ENCODE measurements at regions not wholly inside any gene's neighbourhood (a gene's known extent, or its start where the extent isn't known, plus 50 kb on each side); places are given as distances from the start of the nearest gene placed in this dataset.
"Not testable (repeated sequence)": the region's sequence is repeated elsewhere in the genome, so short reads cannot be mapped to it uniquely, and the experiment has no call there.

DNA sequence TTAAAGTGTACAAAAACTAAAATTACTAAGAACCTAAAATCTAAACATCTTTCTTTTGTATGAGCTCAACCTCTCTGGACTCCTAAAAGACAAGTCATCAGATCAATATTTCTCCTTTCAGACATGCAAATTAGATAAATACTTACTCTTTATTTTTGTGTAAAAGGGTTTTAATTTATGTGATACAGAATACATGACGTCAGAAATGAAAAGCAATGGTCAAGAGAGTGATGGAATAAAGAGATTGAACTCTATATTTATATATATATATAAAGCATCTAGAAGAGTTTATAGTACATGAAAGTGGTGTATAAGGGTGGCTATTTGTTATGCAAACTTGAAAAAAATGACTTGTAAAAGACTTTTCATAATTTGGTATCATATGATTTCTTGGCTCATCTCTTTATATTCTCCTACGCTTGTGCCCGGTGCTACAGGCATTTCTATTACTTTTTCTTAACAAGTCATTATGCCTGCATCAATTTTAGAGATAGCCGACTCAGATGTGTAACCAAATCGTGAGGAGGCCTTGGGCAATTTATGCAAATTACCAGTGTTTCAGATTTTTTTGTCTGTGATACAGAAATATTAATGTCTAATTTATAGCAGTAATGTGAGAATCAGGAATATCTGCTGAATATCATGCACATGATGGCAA, 186.0 kb upstream of the OLFM3 start:
- no peak for DNase-seq (ENCODE audit: low spot score)
- intact Hi-C loops (cut with DNase I): no loop called here

- no peak for DNase-seq (ENCODE audit: low spot score)
- intact Hi-C loops (cut with DNase I): no loop called here
Measured at GRCh38 chr1:102181341-102181740, 184.6 kb upstream of the OLFM3 start.

DNA sequence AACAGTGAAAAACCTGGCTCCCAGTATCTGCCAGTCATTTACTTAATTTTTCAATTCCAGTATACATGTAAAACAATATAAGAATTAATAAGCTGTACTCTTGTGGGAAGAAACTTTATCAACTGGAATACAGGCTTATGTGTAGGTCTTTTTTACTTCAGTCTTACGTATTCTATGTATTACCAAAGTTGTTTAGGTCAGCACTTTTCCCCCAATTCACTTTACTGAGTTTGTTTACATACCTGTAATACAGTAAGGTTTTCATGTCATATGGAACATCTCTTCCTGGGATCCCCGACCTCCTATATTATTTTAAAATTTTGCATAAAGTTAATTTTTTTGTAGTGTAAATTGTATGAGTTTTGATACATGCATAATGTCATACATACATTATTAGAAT, 181.8 kb upstream of the OLFM3 start:
- DNase-seq (ENCODE audit: low spot score): no peak
- intact Hi-C loops (cut with DNase I): no loop called here

GRCh38 chr1:102174259-102174863, 177.6 kb upstream of the OLFM3 start:
- no peak for DNase-seq (ENCODE audit: low spot score)
- intact Hi-C loops (cut with DNase I): no loop called here

DNA sequence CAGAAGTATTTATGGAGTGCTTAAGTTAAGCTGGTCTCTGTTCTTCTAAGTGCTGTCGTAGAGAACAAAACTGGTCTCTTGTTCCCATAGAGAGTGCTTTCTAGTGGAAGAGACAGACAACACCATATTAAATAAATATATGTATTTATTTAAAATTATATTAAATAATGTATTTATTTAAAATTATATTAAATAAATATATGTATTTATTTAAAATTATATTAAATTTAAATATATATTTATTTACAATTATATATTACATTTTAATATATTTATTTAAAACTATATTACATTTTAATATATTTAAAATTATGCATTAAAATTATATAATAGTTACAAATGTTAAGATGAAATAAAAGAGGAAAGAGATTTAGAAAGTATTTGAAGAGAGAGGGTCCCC, 175.5 kb upstream of the OLFM3 start:
- intact Hi-C loops (cut with DNase I): no loop called here
- no peak for DNase-seq (ENCODE audit: low spot score)

- intact Hi-C loops (cut with DNase I): no loop called here
- DNase-seq (ENCODE audit: low spot score): no peak
Measured at GRCh38 chr1:102163799-102164198, 167.1 kb upstream of the OLFM3 start.

GRCh38 chr1:102151242-102151641, 154.5 kb upstream of the OLFM3 start:
- intact Hi-C loops (cut with DNase I): no loop called here

GRCh38 chr1:102120910-102121309, 124.2 kb upstream of the OLFM3 start:
- intact Hi-C loops (cut with DNase I): no loop called here

More at GRCh38 chr1:102151242-102151641, 154.5 kb upstream of the OLFM3 start:
- DNase-seq (ENCODE audit: low spot score): no peak

GRCh38 chr1:102118150-102118549, 121.4 kb upstream of the OLFM3 start:
- intact Hi-C loops (cut with DNase I): no loop called here
- no peak for DNase-seq (ENCODE audit: low spot score)

More at GRCh38 chr1:102120910-102121309, 124.2 kb upstream of the OLFM3 start:
- DNase-seq (ENCODE audit: low spot score): peak; percentile 59

DNA sequence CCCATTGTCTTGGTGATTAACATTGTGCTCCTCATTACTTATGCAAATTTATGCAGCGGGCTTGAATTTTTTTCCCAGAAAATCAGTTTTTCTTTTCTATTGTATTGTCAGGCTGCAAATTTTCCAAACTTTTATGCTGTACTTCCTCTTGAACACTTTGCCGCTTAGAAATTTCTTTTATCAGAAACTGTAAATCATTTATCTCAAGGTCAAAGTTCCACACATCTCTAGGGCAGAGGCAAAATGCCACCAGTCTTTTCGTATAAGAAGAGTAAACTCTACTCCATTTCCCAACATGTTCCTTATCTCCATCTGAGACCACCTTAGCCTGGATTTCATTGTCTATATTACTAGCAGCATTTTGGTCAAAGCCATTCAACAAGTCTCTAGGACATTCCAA, 113.9 kb upstream of the OLFM3 start:
- intact Hi-C loops (cut with DNase I): no loop called here
- DNase-seq (ENCODE audit: low spot score): no peak

DNA sequence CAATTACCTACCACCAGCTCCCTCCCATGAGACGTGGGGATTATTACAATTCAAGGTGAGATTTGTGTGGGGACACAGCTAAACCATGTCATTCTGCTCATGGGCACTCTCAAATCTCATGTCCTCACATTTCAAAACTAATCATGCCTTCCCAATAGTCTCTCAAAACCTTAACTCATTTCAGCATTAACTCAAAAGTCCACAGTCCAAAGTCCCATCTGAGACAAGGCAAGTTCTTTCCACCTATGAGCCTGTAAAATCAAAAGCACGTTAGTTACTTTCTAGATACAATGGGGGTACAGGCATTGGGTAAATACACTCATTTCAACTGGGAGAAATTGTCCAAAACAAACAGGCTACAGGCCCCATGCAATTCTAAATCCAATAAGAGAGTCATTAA, 112.8 kb upstream of the OLFM3 start:
- DNase-seq (ENCODE audit: low spot score); intact Hi-C loops (cut with DNase I): not testable (repeated sequence)

GRCh38 chr1:102107441-102107840, 110.7 kb upstream of the OLFM3 start:
- intact Hi-C loops (cut with DNase I): no loop called here
- DNase-seq (ENCODE audit: low spot score): no peak

- intact Hi-C loops (cut with DNase I): no loop called here
- no peak for DNase-seq (ENCODE audit: low spot score)
Measured at GRCh38 chr1:102105931-102106550, 109.3 kb upstream of the OLFM3 start.

- intact Hi-C loops (cut with DNase I): no loop called here
Measured at GRCh38 chr1:102103646-102104045, 106.9 kb upstream of the OLFM3 start.

DNA sequence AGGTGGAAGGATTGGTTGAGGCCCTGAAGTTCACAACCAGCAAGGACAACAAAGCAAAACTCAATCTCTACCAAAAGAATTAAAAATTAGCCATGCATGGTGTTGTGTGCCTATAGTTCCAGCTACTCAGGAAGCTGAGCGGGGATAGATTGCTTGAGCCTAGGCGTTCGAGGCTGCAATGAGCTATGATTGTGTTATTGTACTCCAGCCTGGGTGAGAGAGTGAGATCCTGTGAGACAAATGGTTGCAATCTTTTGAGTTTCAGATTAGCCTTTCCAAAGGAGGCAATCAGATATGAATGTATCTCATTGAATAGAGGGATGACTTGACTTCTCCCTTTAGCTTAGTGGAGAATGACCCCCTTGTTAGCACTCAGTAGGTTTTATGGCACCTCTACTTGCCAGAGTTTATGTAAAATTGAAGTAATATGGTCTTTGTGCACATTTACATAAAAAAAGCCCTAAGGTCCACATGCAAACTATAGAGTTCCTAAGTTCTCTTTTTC, 105.6 kb upstream of the OLFM3 start:
- no peak for DNase-seq (ENCODE audit: low spot score)
- intact Hi-C loops (cut with DNase I): no loop called here

More at GRCh38 chr1:102103646-102104045, 106.9 kb upstream of the OLFM3 start:
- no peak for DNase-seq (ENCODE audit: low spot score)

DNA sequence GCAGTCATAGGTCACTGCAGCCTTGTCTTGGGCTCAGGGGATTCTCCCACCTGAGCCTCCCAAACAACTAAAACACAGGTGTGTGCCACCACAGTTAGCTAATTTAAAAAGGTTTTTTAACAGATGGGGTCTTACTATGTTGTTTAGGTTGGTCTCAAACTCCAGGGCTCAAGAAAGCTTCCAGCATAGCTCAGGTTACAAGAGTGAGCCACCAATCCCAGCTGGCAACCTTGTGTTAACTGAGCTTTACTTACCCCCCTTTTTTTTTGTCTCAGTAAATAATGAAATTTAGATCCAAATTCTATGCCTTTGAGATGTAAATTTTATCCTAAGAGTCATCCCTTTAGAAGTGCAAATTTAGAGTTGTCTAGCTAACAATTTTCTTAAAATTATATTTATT, 103.9 kb upstream of the OLFM3 start:
- intact Hi-C loops (cut with DNase I): no loop called here
- DNase-seq (ENCODE audit: low spot score): no peak

DNA sequence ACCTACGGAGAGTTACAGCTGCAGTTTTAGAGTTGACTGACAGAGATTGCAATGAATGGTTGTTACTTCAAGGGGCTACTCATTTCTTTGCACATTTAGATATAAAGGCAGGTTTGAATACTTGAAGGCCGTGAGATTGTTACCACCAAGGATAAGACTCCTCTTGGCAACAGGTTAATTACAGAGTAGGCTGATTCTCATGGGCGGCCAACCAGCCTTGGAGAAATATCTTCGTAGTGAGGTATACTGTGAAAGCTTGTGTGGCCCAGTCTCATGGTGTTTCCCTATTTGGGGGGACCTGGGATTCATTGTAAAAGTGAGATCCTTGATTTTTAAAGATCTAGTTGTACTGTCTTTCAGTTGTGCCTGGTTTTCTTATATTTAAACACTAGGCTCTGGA, 103.2 kb upstream of the OLFM3 start:
- intact Hi-C loops (cut with DNase I): no loop called here
- no peak for DNase-seq (ENCODE audit: low spot score)

GRCh38 chr1:102098536-102098935, 101.8 kb upstream of the OLFM3 start:
- intact Hi-C loops (cut with DNase I): no loop called here
- DNase-seq (ENCODE audit: low spot score): no peak

DNA sequence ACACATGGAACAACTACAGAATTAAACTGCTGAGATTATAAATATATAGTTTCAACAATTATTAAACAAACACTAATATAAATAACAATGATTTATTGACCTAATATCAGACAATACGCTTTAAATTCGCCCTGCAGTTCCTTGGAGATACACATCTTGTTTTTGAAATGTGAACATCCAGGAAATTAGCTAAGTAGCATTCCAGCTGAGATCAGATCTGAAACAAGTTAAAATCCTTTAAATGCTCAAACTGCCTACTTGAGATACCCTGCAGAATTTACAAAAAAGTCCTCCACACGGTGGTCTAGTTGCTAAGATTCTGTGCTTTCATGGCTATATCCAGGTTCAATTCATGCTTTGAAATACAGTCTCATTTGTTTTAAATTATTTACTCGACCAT, 101.4 kb upstream of the OLFM3 start:
- intact Hi-C loops (cut with DNase I): no loop called here

DNA sequence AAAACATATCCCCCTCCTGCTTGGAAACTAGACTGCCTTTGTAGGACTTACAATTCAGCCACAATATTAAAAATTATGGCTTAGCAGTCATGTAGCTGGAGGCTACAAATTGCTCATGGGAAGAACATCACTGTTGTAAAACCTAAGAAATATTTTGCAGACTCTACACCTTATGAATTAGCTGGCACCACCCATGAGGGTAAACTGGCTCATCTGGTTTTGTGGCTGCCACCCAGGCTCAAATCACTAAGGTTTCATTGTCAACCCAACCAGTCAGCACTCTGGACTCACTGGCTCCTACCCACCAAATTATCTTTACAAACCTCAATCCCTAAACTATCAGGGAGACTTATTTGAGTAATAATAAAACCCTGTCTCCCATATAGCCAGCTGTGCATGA, 100.7 kb upstream of the OLFM3 start:
- intact Hi-C loops (cut with DNase I): no loop called here
- DNase-seq (ENCODE audit: low spot score): no peak

More for the DNA sequence above, 101.4 kb upstream of the OLFM3 start:
- DNase-seq (ENCODE audit: low spot score): no peak

DNA sequence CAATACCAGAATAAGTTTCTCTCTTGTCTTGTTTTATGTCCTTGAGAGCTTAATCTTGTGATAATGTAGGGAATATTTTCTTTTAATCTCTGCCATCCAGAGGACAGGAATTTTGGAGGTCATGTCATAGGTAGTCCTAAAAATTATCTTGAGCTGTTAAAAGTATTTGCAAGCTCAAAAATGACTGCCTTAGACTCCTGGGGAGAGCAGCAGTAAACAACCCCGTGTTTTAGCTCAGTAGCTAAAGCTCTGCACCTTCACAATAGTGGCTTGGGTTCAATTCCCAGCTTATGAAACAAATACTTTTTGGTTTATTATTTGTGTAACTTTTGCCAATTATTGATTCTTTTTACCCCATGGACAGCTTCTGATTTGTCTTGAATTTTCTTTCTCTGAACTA, 99.4 kb upstream of the OLFM3 start:
- intact Hi-C loops (cut with DNase I): no loop called here
- no peak for DNase-seq (ENCODE audit: low spot score)
